Naive thymus-derived CD8-positive, alpha-beta T cell (primary cell): ENCODE measurements at regions not wholly inside any gene's neighbourhood (a gene's known extent, or its start where the extent isn't known, plus 50 kb on each side); places are given as distances from the start of the nearest gene placed in this dataset.
"Not testable (repeated sequence)": the region's sequence is repeated elsewhere in the genome, so short reads cannot be mapped to it uniquely, and the experiment has no call there.

Experiments used
- ATAC-seq, 2 donors: fragments of 150-1000 bp; cut with Tn5 transposase in 1 of 2; sonication (Bioruptor Pico), chemical (Tn5 transposase) in 1 of 2; 1 replicate in 1 of 2; 2 replicates in 1 of 2; pipeline ENCODE4 v1.10.0; 2021; ENCODE audit warnings: mild to moderate bottlenecking in 2 of 2, moderate library complexity in 2 of 2
- POLR2A ChIA-PET: fragments of 350-600 bp; sonication (Branson Sonifier 250); formaldehyde crosslinking; loops from one replicate; lab custom pipeline; 2021; ENCODE audit warnings: antibody characterized with exemption; lab: Charles Lee
- DNase-seq, 10 donors: peaks; one replicate each; pipeline versions ENCODE4 v3.0.0 to v3.0.0-alpha.2; 2020 to 2022
- H3K27ac Mint-ChIP-seq, 10 donors: one replicate each; pipeline ENCODE4 v1.8.0; 2020 to 2022; ENCODE audit warnings: mild to moderate bottlenecking in 10 of 10, mixed read lengths in 10 of 10, moderate library complexity in 4 of 10, inconsistent platforms in 1 of 10
- H3K27me3 Mint-ChIP-seq, 5 donors: one replicate each; pipeline ENCODE4 v1.8.0; 2021 to 2022; ENCODE audit warnings: mixed read lengths in 5 of 5
- H3K36me3 Mint-ChIP-seq, 3 donors: one replicate each; pipeline ENCODE4 v1.8.0; 2020 to 2022; ENCODE audit warnings: mixed read lengths in 3 of 3, mild to moderate bottlenecking in 2 of 3, inconsistent platforms in 1 of 3
- H3K4me1 Mint-ChIP-seq, 4 donors: one replicate each; pipeline ENCODE4 v1.8.0; 2021 to 2022; ENCODE audit warnings: mixed read lengths in 4 of 4
- H3K4me3 Mint-ChIP-seq, 10 donors: one replicate each; pipeline ENCODE4 v1.8.0; 2020 to 2022; ENCODE audit warnings: mild to moderate bottlenecking in 10 of 10, mixed read lengths in 10 of 10, moderate library complexity in 6 of 10, inconsistent platforms in 1 of 10
- H3K9me3 Mint-ChIP-seq, 9 donors: one replicate each; pipeline ENCODE4 v1.8.0; 2020 to 2022; ENCODE audit warnings: mixed read lengths in 9 of 9, mild to moderate bottlenecking in 3 of 9, inconsistent platforms in 1 of 9, moderate library complexity in 1 of 9

DNA sequence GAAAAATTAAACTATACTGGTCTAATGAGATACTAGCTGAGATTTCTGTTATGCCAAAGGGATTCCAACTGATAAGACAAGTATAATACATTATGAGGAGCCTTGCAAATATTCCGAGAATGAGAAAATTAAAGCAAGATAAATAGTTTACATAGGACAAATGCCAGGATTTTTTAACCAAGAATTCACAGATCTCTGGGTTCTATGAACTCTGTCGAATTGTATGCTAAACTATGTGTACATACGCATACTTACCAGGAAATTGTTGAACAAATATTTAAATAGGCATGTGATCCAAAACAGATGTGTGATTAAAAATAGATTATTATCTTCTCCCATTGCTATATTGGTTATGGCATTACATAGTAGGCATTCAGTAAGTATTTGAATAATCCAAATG lies 616.6 kb downstream of the GABRG2 start:
- Mint-ChIP-seq H3K4me3 (no peak overlapping the region), H3K4me1 (no peaks in the 10 kb centered on the region), H3K9me3 (peaks cover 0 to 49% (median 12%) of the 10 kb centered on the region in 9 donors), H3K27ac (no peak overlapping the region), H3K27me3 (no peaks in the 10 kb centered on the region), H3K36me3 (no peaks in the 10 kb centered on the region)
- DNase-seq: no peak
- POLR2A ChIA-PET: no interaction called here
- ATAC-seq: no peak

DNA sequence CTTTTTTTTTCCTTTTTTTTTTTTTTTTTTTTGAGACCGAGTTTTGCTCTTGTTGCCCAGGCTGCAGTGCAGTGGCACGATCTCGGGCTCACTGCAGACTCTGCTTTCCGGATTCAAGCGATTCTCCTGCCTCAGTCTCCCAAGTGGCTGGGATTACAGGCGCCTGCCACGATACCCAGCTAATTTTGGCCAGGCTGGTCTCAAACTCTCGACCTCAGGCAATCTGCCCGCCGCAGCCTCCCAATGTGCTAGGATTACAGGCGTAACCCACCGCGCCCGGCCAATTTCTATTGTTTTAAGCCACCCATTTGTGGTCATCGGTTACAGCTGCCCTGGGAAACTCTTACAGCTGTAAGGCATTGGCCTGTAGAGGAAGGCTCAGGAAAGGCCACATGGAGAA lies 617.7 kb downstream of the GABRG2 start:
- no peak overlapping the region for H3K27ac Mint-ChIP-seq
- ATAC-seq (no peak), DNase-seq (no peak)
- H3K36me3 Mint-ChIP-seq: no peaks in the 10 kb centered on the region
- H3K27me3 Mint-ChIP-seq: no peaks in the 10 kb centered on the region
- H3K4me1 Mint-ChIP-seq: no peaks in the 10 kb centered on the region
- peaks cover 0 to 49% (median 12%) of the 10 kb centered on the region in 9 donors for H3K9me3 Mint-ChIP-seq
- no peak overlapping the region for H3K4me3 Mint-ChIP-seq
- POLR2A ChIA-PET: no interaction called here

- not testable (repeated sequence) for DNase-seq
These were observed 628.7 kb downstream of the GABRG2 start for GRCh38 chr5:162696272-162696671.

DNA sequence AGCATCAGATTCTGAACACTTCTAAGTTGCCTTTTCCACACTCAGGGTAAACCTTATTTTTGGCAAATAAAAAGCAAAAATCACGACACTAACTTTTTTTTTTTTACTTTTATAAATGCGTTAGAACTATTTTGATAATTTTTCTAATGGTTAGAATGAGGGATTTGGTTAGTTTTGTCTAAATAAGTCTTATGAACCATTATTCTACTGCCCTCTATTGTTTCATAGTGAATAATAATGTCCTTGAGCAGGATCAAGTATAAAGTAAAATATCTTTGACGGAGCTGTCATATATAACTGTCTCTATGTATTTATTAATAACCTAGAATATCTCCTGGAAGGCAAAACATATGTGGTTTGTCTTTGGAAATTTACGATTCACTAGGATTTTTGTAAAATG lies 631.8 kb downstream of the GABRG2 start:
- H3K9me3 Mint-ChIP-seq: peaks cover 2 to 24% (median 8%) of the 10 kb centered on the region in 9 donors
- ATAC-seq (no peak), DNase-seq (no peak)
- H3K4me1 Mint-ChIP-seq: peaks cover 0 to 2% (median 0%) of the 10 kb centered on the region in 4 donors
- no peak overlapping the region for H3K4me3 Mint-ChIP-seq
- no peaks in the 10 kb centered on the region for H3K27me3 Mint-ChIP-seq
- POLR2A ChIA-PET: no interaction called here
- H3K36me3 Mint-ChIP-seq: no peaks in the 10 kb centered on the region
- no peak overlapping the region for H3K27ac Mint-ChIP-seq

More at GRCh38 chr5:162696272-162696671, 628.7 kb downstream of the GABRG2 start:
- H3K27ac Mint-ChIP-seq, ATAC-seq, H3K27me3 Mint-ChIP-seq, H3K4me3 Mint-ChIP-seq, POLR2A ChIA-PET, H3K4me1 Mint-ChIP-seq, H3K36me3 Mint-ChIP-seq: not testable (repeated sequence)
- H3K9me3 Mint-ChIP-seq: peaks cover 5 to 19% (median 10%) of the 10 kb centered on the region in 9 donors

DNA sequence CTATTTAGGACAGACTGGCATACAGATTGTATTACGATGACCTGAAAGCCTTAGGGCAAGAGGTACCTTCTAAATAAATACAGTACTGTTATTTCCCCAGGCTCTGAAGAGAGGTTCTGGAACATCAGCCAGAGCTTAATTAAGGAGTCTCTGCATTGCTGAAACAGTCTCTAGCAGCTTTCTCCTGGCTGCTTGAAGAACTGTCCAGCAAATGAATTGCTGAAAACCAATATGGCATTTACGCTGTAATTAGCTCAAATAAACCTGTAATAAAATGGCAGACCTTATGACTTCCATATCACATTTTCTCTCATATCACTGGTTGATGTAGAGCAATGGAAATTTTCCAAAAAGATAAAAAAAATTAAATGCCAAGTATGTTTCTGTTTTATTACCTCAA lies 636.3 kb downstream of the GABRG2 start:
- POLR2A ChIA-PET: no interaction called here
- Mint-ChIP-seq H3K4me3 (no peak overlapping the region), H3K27me3 (no peaks in the 10 kb centered on the region), H3K36me3 (no peaks in the 10 kb centered on the region), H3K27ac (no peak overlapping the region), H3K4me1 (peaks cover 0 to 2% (median 0%) of the 10 kb centered on the region in 4 donors), H3K9me3 (peaks cover 0 to 17% (median 6%) of the 10 kb centered on the region in 9 donors)
- DNase-seq: no peak
- ATAC-seq: no peak

DNA sequence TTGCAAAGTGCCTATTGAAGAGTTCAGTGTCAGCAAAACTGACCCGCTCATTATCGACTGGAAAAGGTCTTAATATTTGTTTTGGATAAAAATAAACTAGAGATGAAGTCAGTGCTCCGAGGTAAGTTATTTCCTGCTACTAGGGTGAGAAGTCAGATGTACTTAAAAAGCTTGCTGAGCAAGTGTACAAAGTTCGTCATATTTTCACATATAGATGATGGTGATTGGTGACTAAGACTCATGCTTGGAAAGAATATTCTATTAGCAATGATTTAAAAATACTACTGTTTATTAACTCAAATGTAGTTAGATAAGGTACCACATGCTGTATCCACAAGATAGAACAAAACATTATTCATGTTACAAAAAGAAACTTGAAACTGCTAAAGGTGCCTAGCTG lies 643.7 kb downstream of the GABRG2 start:
- H3K9me3 Mint-ChIP-seq: peaks cover 0 to 14% (median 6%) of the 10 kb centered on the region in 9 donors
- no peaks in the 10 kb centered on the region for H3K27me3 Mint-ChIP-seq
- no peaks in the 10 kb centered on the region for H3K36me3 Mint-ChIP-seq
- no peak overlapping the region for H3K27ac Mint-ChIP-seq
- no peak for ATAC-seq
- no peaks in the 10 kb centered on the region for H3K4me1 Mint-ChIP-seq
- DNase-seq: no peak
- H3K4me3 Mint-ChIP-seq: no peak overlapping the region
- POLR2A ChIA-PET: no interaction called here

GRCh38 chr5:162719720-162720119 lies 652.1 kb downstream of the GABRG2 start:
- H3K9me3 Mint-ChIP-seq: peaks cover 6 to 30% (median 19%) of the 10 kb centered on the region in 9 donors
- no peak overlapping the region for H3K4me3 Mint-ChIP-seq
- no peaks in the 10 kb centered on the region for H3K4me1 Mint-ChIP-seq
- H3K27ac Mint-ChIP-seq: no peak overlapping the region
- H3K27me3 Mint-ChIP-seq: no peaks in the 10 kb centered on the region
- peaks cover 0 to 5% (median 2%) of the 10 kb centered on the region in 3 donors for H3K36me3 Mint-ChIP-seq
- POLR2A ChIA-PET: no interaction called here
- no peak for DNase-seq
- no peak for ATAC-seq

GRCh38 chr5:162721125-162721524 lies 653.6 kb downstream of the GABRG2 start:
- no peak for DNase-seq
- H3K36me3 Mint-ChIP-seq: peaks cover 0 to 5% (median 2%) of the 10 kb centered on the region in 3 donors
- H3K4me1 Mint-ChIP-seq: no peaks in the 10 kb centered on the region
- peaks cover 12 to 37% (median 20%) of the 10 kb centered on the region in 9 donors for H3K9me3 Mint-ChIP-seq
- no peak for ATAC-seq
- H3K27ac Mint-ChIP-seq: no peak overlapping the region
- no peaks in the 10 kb centered on the region for H3K27me3 Mint-ChIP-seq
- H3K4me3 Mint-ChIP-seq: no peak overlapping the region
- POLR2A ChIA-PET: no interaction called here

DNA sequence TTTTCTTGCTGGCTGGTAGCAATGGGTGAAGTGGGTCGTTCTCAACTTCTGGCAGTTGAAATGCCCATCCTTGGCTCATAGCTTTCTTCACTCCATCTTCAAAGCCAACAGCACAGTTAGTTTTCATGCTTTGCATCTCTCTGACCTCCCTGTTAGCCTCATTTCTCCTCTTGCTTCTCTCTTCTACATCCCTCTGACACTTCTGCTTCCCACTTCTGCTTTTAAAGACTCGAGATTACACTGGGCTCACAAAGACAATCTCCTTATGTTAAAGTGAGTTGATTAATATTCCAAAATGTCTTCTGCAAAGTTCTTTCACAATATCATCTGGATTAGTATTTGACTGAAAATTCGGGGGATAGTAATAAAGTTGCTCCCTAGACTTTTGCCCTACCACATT lies 684.8 kb upstream of the CCNG1 start:
- Mint-ChIP-seq H3K4me3 (no peak overlapping the region), H3K4me1 (no peaks in the 10 kb centered on the region), H3K9me3 (peaks cover 4 to 31% (median 11%) of the 10 kb centered on the region in 9 donors), H3K36me3 (peaks cover 0 to 4% (median 0%) of the 10 kb centered on the region in 3 donors), H3K27ac (no peak overlapping the region), H3K27me3 (no peaks in the 10 kb centered on the region)
- POLR2A ChIA-PET: no interaction called here
- no peak for DNase-seq
- no peak for ATAC-seq

DNA sequence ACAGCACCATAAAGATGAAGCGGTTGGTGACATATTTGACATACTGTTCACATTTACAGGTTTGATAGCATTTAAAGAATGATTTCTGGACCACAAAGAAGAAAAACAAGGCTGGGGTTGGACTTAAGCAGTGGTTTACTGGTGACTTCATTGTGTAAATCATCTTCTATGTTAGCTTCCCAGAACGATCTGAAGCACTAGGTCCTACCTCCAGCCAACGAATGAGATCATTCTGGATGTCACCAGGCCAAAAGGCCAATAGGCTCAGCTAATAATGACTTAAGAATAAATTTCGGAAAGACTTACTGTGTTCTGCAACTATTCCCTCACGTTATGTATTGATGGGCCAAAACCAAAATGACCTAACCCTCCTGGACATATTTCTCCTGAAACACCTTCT lies 675.3 kb upstream of the CCNG1 start:
- H3K36me3 Mint-ChIP-seq: no peaks in the 10 kb centered on the region
- ATAC-seq: no peak
- no peak overlapping the region for H3K27ac Mint-ChIP-seq
- H3K4me3 Mint-ChIP-seq: no peak overlapping the region
- POLR2A ChIA-PET: no interaction called here
- H3K9me3 Mint-ChIP-seq: peaks cover 2 to 29% (median 12%) of the 10 kb centered on the region in 9 donors
- no peaks in the 10 kb centered on the region for H3K4me1 Mint-ChIP-seq
- DNase-seq: no peak
- H3K27me3 Mint-ChIP-seq: no peaks in the 10 kb centered on the region

DNA sequence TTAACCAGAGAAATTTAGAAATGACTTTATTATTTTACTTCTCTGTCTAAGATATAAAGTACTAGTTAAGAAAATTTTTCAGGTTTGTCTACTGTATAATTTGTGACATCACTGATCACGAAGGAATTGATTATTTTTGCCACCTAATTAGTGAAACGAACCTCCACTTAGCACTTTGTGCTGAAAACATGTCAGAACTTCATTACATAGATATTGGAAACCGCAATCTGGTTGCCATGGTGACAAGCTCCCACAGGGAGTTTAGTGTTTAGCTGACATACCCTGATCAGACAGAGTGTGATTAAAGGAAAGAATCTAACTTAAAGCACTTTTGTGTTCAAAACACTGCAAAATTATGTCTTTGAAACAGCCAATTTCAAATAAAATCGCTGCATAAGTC lies 668.4 kb upstream of the CCNG1 start:
- Mint-ChIP-seq H3K4me3 (no peak overlapping the region), H3K36me3 (no peaks in the 10 kb centered on the region), H3K27ac (no peak overlapping the region), H3K4me1 (no peaks in the 10 kb centered on the region), H3K9me3 (peaks cover 5 to 25% (median 19%) of the 10 kb centered on the region in 9 donors), H3K27me3 (no peaks in the 10 kb centered on the region)
- DNase-seq (no peak), ATAC-seq (no peak)
- POLR2A ChIA-PET: no interaction called here

GRCh38 chr5:162785673-162786072 lies 651.7 kb upstream of the CCNG1 start:
- H3K9me3 Mint-ChIP-seq: peaks cover 0 to 22% (median 6%) of the 10 kb centered on the region in 9 donors

DNA sequence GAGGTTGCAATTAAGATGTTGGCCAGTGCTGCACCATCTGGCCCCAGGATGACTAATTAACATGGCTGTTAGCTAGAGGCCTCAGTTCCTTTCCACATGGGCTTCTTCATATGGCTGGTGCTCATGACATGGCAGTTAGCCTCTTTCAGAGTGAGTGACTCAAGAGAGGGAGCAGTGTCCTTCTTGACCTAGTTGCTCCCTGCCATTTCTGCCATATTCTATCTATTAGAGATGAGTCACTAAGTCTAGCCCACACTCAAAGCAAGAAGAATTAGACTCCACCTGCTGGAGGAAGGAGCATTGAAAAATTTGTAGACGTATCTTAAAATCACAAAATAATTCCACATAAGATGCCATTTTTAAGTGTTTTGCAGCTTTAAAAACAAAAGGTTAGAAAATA lies 651.2 kb upstream of the CCNG1 start:
- no peak for DNase-seq
- Mint-ChIP-seq H3K9me3 (peaks cover 0 to 22% (median 8%) of the 10 kb centered on the region in 9 donors), H3K27me3 (no peaks in the 10 kb centered on the region), H3K36me3 (no peaks in the 10 kb centered on the region), H3K27ac (no peak overlapping the region), H3K4me1 (no peaks in the 10 kb centered on the region), H3K4me3 (no peak overlapping the region)
- POLR2A ChIA-PET: no interaction called here
- ATAC-seq: no peak

More at GRCh38 chr5:162785673-162786072, 651.7 kb upstream of the CCNG1 start:
- Mint-ChIP-seq H3K36me3 (no peaks in the 10 kb centered on the region), H3K27me3 (no peaks in the 10 kb centered on the region), H3K4me1 (no peaks in the 10 kb centered on the region), H3K4me3 (no peak overlapping the region), H3K27ac (no peak overlapping the region)
- DNase-seq (no peak), ATAC-seq (no peak)
- POLR2A ChIA-PET: no interaction called here

DNA sequence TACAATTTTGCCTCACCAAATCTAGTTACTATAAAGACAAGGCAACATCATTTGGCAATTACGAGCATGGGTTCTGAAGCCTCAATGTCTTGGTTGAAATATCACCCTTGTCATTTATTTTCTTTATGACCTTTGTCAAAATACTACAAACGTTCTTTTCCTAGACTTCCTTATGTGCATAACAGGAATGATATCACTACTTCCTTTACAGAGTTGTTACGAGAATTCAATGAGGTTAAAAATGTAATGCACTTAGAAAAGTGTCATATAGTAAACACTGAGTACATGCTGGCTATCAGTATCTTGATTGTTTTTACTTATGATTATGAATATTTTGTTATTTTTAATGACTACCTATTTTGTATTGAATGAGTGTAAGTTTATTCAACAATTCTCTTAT lies 640.9 kb upstream of the CCNG1 start:
- peaks cover 3 to 19% (median 5%) of the 10 kb centered on the region in 9 donors for H3K9me3 Mint-ChIP-seq
- no peak overlapping the region for H3K27ac Mint-ChIP-seq
- no peak for ATAC-seq
- H3K27me3 Mint-ChIP-seq: no peaks in the 10 kb centered on the region
- H3K36me3 Mint-ChIP-seq: no peaks in the 10 kb centered on the region
- no peak overlapping the region for H3K4me3 Mint-ChIP-seq
- POLR2A ChIA-PET: no interaction called here
- no peaks in the 10 kb centered on the region for H3K4me1 Mint-ChIP-seq
- no peak for DNase-seq
